Vagina (tissue), 2 donors: ENCODE measurements at regions not wholly inside any gene's neighbourhood (a gene's known extent, or its start where the extent isn't known, plus 50 kb on each side); places are given as distances from the start of the nearest gene placed in this dataset.

Experiments
- DNase-seq, 2 donors: peaks; one replicate each; pipeline ENCODE4 v3.0.0-alpha.2; 2017; ENCODE audit errors: extremely low spot score in 2 of 2
- H3K27ac ChIP-seq: fragments of 200-600 bp; sonication (generic); one replicate; pipeline ENCODE4 v1.5.1; 2019
- H3K27me3 ChIP-seq: fragments of 200-600 bp; sonication (generic); one replicate; pipeline ENCODE4 v1.5.1; 2019
- H3K36me3 ChIP-seq, 2 donors: fragments of 200-600 bp; sonication (generic); one replicate each; pipeline ENCODE4 v1.5.1; 2017 to 2019
- H3K4me1 ChIP-seq: fragments of 200-600 bp; sonication (generic); one replicate; pipeline ENCODE4 v1.5.1; 2019
- H3K4me3 ChIP-seq, 2 donors: fragments of 200-600 bp; sonication (generic); 1 replicate in 1 of 2; 2 replicates in 1 of 2; pipeline ENCODE4 v1.5.1; 2016 to 2019
- H3K9me3 ChIP-seq: fragments of 200-600 bp; sonication (generic); one replicate; pipeline ENCODE4 v1.5.1; 2019
- CTCF ChIP-seq, 3 experiments: fragments of 450-650 bp in 2 of 3; fragments of 200-600 bp in 1 of 3; sonication (generic) in 1 of 3; IDR thresholded peaks; one replicate each; pipeline ENCODE4 v1.5.1; 2017 to 2019; ENCODE audit warnings: antibody characterized with exemption in 3 of 3, mild to moderate bottlenecking in 2 of 3, moderate library complexity in 2 of 3
- POLR2A ChIP-seq, 2 donors: fragments of 450-650 bp; IDR thresholded peaks; one replicate each; pipeline ENCODE4 v1.6.1; 2017; ENCODE audit warnings: antibody characterized with exemption in 2 of 2, mild to moderate bottlenecking in 2 of 2, moderate library complexity in 2 of 2
- POLR2AphosphoS5 ChIP-seq, 2 donors: sonication (generic); formaldehyde crosslinking; IDR thresholded peaks; one replicate each; pipeline ENCODE4 v1.9.0; 2017; ENCODE audit warnings: antibody characterized with exemption in 2 of 2, mild to moderate bottlenecking in 2 of 2, low read depth in 1 of 2; ENCODE audit not compliant: insufficient read depth in 1 of 2
- intact Hi-C: fragments of 100-400 bp; cut with DNase I; formaldehyde crosslinking; loops from one replicate; pipeline ENCODE4 v1.15.1; 2023

- intact Hi-C loops: no loop called here
- H3K4me3 ChIP-seq: no peak overlapping the region
- TF ChIP-seq POLR2A (IDR thresholded peaks at IDR 0.05) (no peak), CTCF (IDR thresholded peaks at IDR 0.05) (no peak), POLR2AphosphoS5 (IDR thresholded peaks at IDR 0.05; ENCODE audit: insufficient read depth in 1 of 2, low read depth in 1 of 2) (no peak)
Observed at GRCh38 chr3:176321099-176321498, 876.2 kb downstream of the TBL1XR1 start.

GRCh38 chr3:176313426-176313825 is 883.9 kb downstream of the TBL1XR1 start:
- no peaks in the 10 kb centered on the region for H3K27me3 ChIP-seq
- H3K36me3 ChIP-seq: no peaks in the 10 kb centered on the region
- H3K4me3 ChIP-seq: no peak overlapping the region
- DNase-seq: no peak
- no peaks in the 10 kb centered on the region for H3K4me1 ChIP-seq
- no peaks in the 10 kb centered on the region for H3K9me3 ChIP-seq
- TF ChIP-seq CTCF (IDR thresholded peaks at IDR 0.05): no peak
- no peak for TF ChIP-seq POLR2AphosphoS5 (IDR thresholded peaks at IDR 0.05; ENCODE audit: insufficient read depth in 1 of 2, low read depth in 1 of 2)
- TF ChIP-seq POLR2A (IDR thresholded peaks at IDR 0.05): no peak
- intact Hi-C loops: no loop called here
- no peak overlapping the region for H3K27ac ChIP-seq

More at GRCh38 chr3:176321099-176321498, 876.2 kb downstream of the TBL1XR1 start:
- Histone ChIP-seq H3K9me3 (no peaks in the 10 kb centered on the region), H3K27ac (no peak overlapping the region), H3K27me3 (no peaks in the 10 kb centered on the region), H3K4me1 (no peaks in the 10 kb centered on the region), H3K36me3 (no peaks in the 10 kb centered on the region)
- DNase-seq: no peak

- Histone ChIP-seq H3K9me3 (no peaks in the 10 kb centered on the region), H3K4me3 (no peak overlapping the region), H3K27ac (no peak overlapping the region), H3K4me1 (no peaks in the 10 kb centered on the region), H3K27me3 (no peaks in the 10 kb centered on the region), H3K36me3 (no peaks in the 10 kb centered on the region)
- no peak for TF ChIP-seq POLR2AphosphoS5 (IDR thresholded peaks at IDR 0.05; ENCODE audit: insufficient read depth in 1 of 2, low read depth in 1 of 2)
- no peak for TF ChIP-seq CTCF (IDR thresholded peaks at IDR 0.05)
- TF ChIP-seq POLR2A (IDR thresholded peaks at IDR 0.05): no peak
- intact Hi-C loops: no loop called here
- no peak for DNase-seq
Observed at GRCh38 chr3:176310641-176311040, 886.6 kb downstream of the TBL1XR1 start.

- intact Hi-C loops: no loop called here
- no peak for DNase-seq
- Histone ChIP-seq H3K9me3 (no peaks in the 10 kb centered on the region), H3K4me1 (no peaks in the 10 kb centered on the region), H3K27me3 (no peaks in the 10 kb centered on the region), H3K4me3 (no peak overlapping the region), H3K36me3 (no peaks in the 10 kb centered on the region), H3K27ac (no peak overlapping the region)
- TF ChIP-seq POLR2AphosphoS5 (IDR thresholded peaks at IDR 0.05; ENCODE audit: insufficient read depth in 1 of 2, low read depth in 1 of 2) (no peak), POLR2A (IDR thresholded peaks at IDR 0.05) (no peak), CTCF (IDR thresholded peaks at IDR 0.05) (no peak)
Observed at GRCh38 chr3:176302271-176302670, 895.0 kb downstream of the TBL1XR1 start.

GRCh38 chr3:176296066-176296597 is 901.1 kb downstream of the TBL1XR1 start:
- Histone ChIP-seq H3K4me3 (no peak overlapping the region), H3K27me3 (no peaks in the 10 kb centered on the region), H3K9me3 (no peaks in the 10 kb centered on the region), H3K4me1 (no peaks in the 10 kb centered on the region), H3K36me3 (no peaks in the 10 kb centered on the region), H3K27ac (no peak overlapping the region)
- intact Hi-C loops: no loop called here
- no peak for TF ChIP-seq CTCF (IDR thresholded peaks at IDR 0.05)
- no peak for TF ChIP-seq POLR2AphosphoS5 (IDR thresholded peaks at IDR 0.05; ENCODE audit: insufficient read depth in 1 of 2, low read depth in 1 of 2)
- TF ChIP-seq POLR2A (IDR thresholded peaks at IDR 0.05): no peak
- no peak for DNase-seq
